Dendritic cell treated with granulocyte-macrophage colony-stimulating factor and Interleukin-4, amounts not matched to agents 40 ng/mL and 50 ng/mL, for 4 days (primary cell): ENCODE measurements at regions not wholly inside any gene's neighbourhood (a gene's known extent, or its start where the extent isn't known, plus 50 kb on each side); places are given as distances from the start of the nearest gene placed in this dataset.

Source experiments
- H3K27ac Mint-ChIP-seq: one replicate; pipeline ENCODE4 v1.8.0; 2022; ENCODE audit warnings: mild to moderate bottlenecking, mixed read lengths
- H3K27me3 Mint-ChIP-seq: one replicate; pipeline ENCODE4 v1.8.0; 2022; ENCODE audit warnings: mild to moderate bottlenecking, mixed read lengths
- H3K36me3 Mint-ChIP-seq: one replicate; pipeline ENCODE4 v1.8.0; 2022; ENCODE audit warnings: low read depth, mixed read lengths
- H3K4me1 Mint-ChIP-seq: one replicate; pipeline ENCODE4 v1.8.0; 2022; ENCODE audit warnings: low read depth, mixed read lengths
- H3K4me3 Mint-ChIP-seq: one replicate; pipeline ENCODE4 v1.8.0; 2022; ENCODE audit warnings: mild to moderate bottlenecking, moderate library complexity, mixed read lengths
- H3K9me3 Mint-ChIP-seq: one replicate; pipeline ENCODE4 v1.8.0; 2022; ENCODE audit warnings: mixed read lengths
- intact Hi-C: fragments of 100-400 bp; cut with micrococcal nuclease; formaldehyde crosslinking; loops from one replicate; pipeline ENCODE4 v1.15.0; 2022

GRCh38 chr9:26458054-26458453, 434.5 kb downstream of the CAAP1 start:
- no peaks in the 10 kb centered on the region for H3K36me3 Mint-ChIP-seq
- no peaks in the 10 kb centered on the region for H3K4me1 Mint-ChIP-seq
- intact Hi-C loops: no loop called here
- no peaks in the 10 kb centered on the region for H3K27me3 Mint-ChIP-seq
- no peak overlapping the region for H3K4me3 Mint-ChIP-seq
- no peaks in the 10 kb centered on the region for H3K9me3 Mint-ChIP-seq
- H3K27ac Mint-ChIP-seq: no peak overlapping the region

- Mint-ChIP-seq H3K27me3 (no peaks in the 10 kb centered on the region), H3K4me3 (no peak overlapping the region), H3K27ac (no peak overlapping the region), H3K9me3 (peaks cover 1% of the 10 kb centered on the region), H3K36me3 (no peaks in the 10 kb centered on the region), H3K4me1 (no peaks in the 10 kb centered on the region)
- intact Hi-C loops: no loop called here
Measured at GRCh38 chr9:26457151-26457550, 435.5 kb downstream of the CAAP1 start.

GRCh38 chr9:26439061-26439624, 453.5 kb downstream of the CAAP1 start:
- Mint-ChIP-seq H3K9me3 (no peaks in the 10 kb centered on the region), H3K4me3 (no peak overlapping the region), H3K36me3 (no peaks in the 10 kb centered on the region), H3K4me1 (no peaks in the 10 kb centered on the region), H3K27me3 (no peaks in the 10 kb centered on the region), H3K27ac (no peak overlapping the region)
- intact Hi-C loops: no loop called here

GRCh38 chr9:26437056-26437711, 455.4 kb downstream of the CAAP1 start:
- no peak overlapping the region for H3K4me3 Mint-ChIP-seq
- no peaks in the 10 kb centered on the region for H3K27me3 Mint-ChIP-seq
- no peaks in the 10 kb centered on the region for H3K9me3 Mint-ChIP-seq
- H3K27ac Mint-ChIP-seq: no peak overlapping the region
- intact Hi-C loops: no loop called here
- H3K36me3 Mint-ChIP-seq: no peaks in the 10 kb centered on the region
- no peaks in the 10 kb centered on the region for H3K4me1 Mint-ChIP-seq

- H3K27ac Mint-ChIP-seq: no peak overlapping the region
Measured at GRCh38 chr9:26426551-26427131, 466.0 kb downstream of the CAAP1 start.

GRCh38 chr9:26418480-26418879, 474.1 kb downstream of the CAAP1 start:
- intact Hi-C loops: no loop called here
- H3K4me1 Mint-ChIP-seq: no peaks in the 10 kb centered on the region
- no peak overlapping the region for H3K4me3 Mint-ChIP-seq
- no peaks in the 10 kb centered on the region for H3K27me3 Mint-ChIP-seq
- no peaks in the 10 kb centered on the region for H3K36me3 Mint-ChIP-seq
- no peak overlapping the region for H3K27ac Mint-ChIP-seq
- no peaks in the 10 kb centered on the region for H3K9me3 Mint-ChIP-seq

More at GRCh38 chr9:26426551-26427131, 466.0 kb downstream of the CAAP1 start:
- Mint-ChIP-seq H3K4me1 (no peaks in the 10 kb centered on the region), H3K9me3 (peaks cover 30% of the 10 kb centered on the region), H3K36me3 (no peaks in the 10 kb centered on the region), H3K27me3 (no peaks in the 10 kb centered on the region), H3K4me3 (no peak overlapping the region)
- intact Hi-C loops: no loop called here

- no peaks in the 10 kb centered on the region for H3K9me3 Mint-ChIP-seq
- H3K27me3 Mint-ChIP-seq: no peaks in the 10 kb centered on the region
- intact Hi-C loops: no loop called here
- H3K27ac Mint-ChIP-seq: no peak overlapping the region
- no peaks in the 10 kb centered on the region for H3K36me3 Mint-ChIP-seq
- no peaks in the 10 kb centered on the region for H3K4me1 Mint-ChIP-seq
- H3K4me3 Mint-ChIP-seq: no peak overlapping the region
Measured at GRCh38 chr9:26415528-26415927, 477.1 kb downstream of the CAAP1 start.

GRCh38 chr9:26413611-26414010, 479.0 kb downstream of the CAAP1 start:
- Mint-ChIP-seq H3K36me3 (no peaks in the 10 kb centered on the region), H3K4me1 (no peaks in the 10 kb centered on the region), H3K27ac (no peak overlapping the region), H3K27me3 (no peaks in the 10 kb centered on the region), H3K9me3 (peaks cover 10% of the 10 kb centered on the region), H3K4me3 (no peak overlapping the region)
- intact Hi-C loops: no loop called here

GRCh38 chr9:26412446-26412845, 480.2 kb downstream of the CAAP1 start:
- Mint-ChIP-seq H3K36me3 (no peaks in the 10 kb centered on the region), H3K27me3 (no peaks in the 10 kb centered on the region), H3K9me3 (peaks cover 10% of the 10 kb centered on the region), H3K27ac (no peak overlapping the region), H3K4me1 (no peaks in the 10 kb centered on the region), H3K4me3 (no peak overlapping the region)
- intact Hi-C loops: no loop called here

- Mint-ChIP-seq H3K36me3 (no peaks in the 10 kb centered on the region), H3K4me3 (no peak overlapping the region), H3K4me1 (no peaks in the 10 kb centered on the region), H3K27me3 (no peaks in the 10 kb centered on the region), H3K9me3 (peaks cover 10% of the 10 kb centered on the region), H3K27ac (no peak overlapping the region)
- intact Hi-C loops: no loop called here
Measured at GRCh38 chr9:26406676-26407075, 485.9 kb downstream of the CAAP1 start.

GRCh38 chr9:26399556-26399955, 493.0 kb downstream of the CAAP1 start:
- Mint-ChIP-seq H3K27ac (no peak overlapping the region), H3K4me3 (no peak overlapping the region), H3K9me3 (peaks cover 8% of the 10 kb centered on the region), H3K36me3 (no peaks in the 10 kb centered on the region), H3K27me3 (no peaks in the 10 kb centered on the region), H3K4me1 (no peaks in the 10 kb centered on the region)
- intact Hi-C loops: no loop called here

GRCh38 chr9:26394025-26394424, 498.6 kb downstream of the CAAP1 start:
- Mint-ChIP-seq H3K9me3 (peaks cover 35% of the 10 kb centered on the region), H3K4me3 (no peak overlapping the region), H3K27ac (no peak overlapping the region), H3K36me3 (no peaks in the 10 kb centered on the region), H3K27me3 (no peaks in the 10 kb centered on the region), H3K4me1 (no peaks in the 10 kb centered on the region)
- intact Hi-C loops: no loop called here

GRCh38 chr9:26392639-26393038, 500.0 kb downstream of the CAAP1 start:
- H3K4me1 Mint-ChIP-seq: no peaks in the 10 kb centered on the region
- H3K4me3 Mint-ChIP-seq: no peak overlapping the region
- intact Hi-C loops: no loop called here
- H3K9me3 Mint-ChIP-seq: peaks cover 42% of the 10 kb centered on the region
- H3K27ac Mint-ChIP-seq: no peak overlapping the region
- no peaks in the 10 kb centered on the region for H3K36me3 Mint-ChIP-seq
- H3K27me3 Mint-ChIP-seq: no peaks in the 10 kb centered on the region

- peaks cover 42% of the 10 kb centered on the region for H3K9me3 Mint-ChIP-seq
- H3K27ac Mint-ChIP-seq: no peak overlapping the region
- no peaks in the 10 kb centered on the region for H3K27me3 Mint-ChIP-seq
- no peaks in the 10 kb centered on the region for H3K36me3 Mint-ChIP-seq
- intact Hi-C loops: no loop called here
- no peaks in the 10 kb centered on the region for H3K4me1 Mint-ChIP-seq
- no peak overlapping the region for H3K4me3 Mint-ChIP-seq
Measured at GRCh38 chr9:26391036-26391435, 501.6 kb downstream of the CAAP1 start.

GRCh38 chr9:26375448-26375847, 517.2 kb downstream of the CAAP1 start:
- Mint-ChIP-seq H3K4me3 (no peak overlapping the region), H3K36me3 (no peaks in the 10 kb centered on the region), H3K9me3 (peaks cover 19% of the 10 kb centered on the region), H3K27me3 (no peaks in the 10 kb centered on the region), H3K4me1 (no peaks in the 10 kb centered on the region), H3K27ac (no peak overlapping the region)
- intact Hi-C loops: no loop called here
